Brain microvascular endothelial cell (primary cell): ENCODE measurements at regions not wholly inside any gene's neighbourhood (a gene's known extent, or its start where the extent isn't known, plus 50 kb on each side); places are given as distances from the start of the nearest gene placed in this dataset.

ENCODE experiments used
- DNase-seq: peaks from one replicate; pipeline ENCODE4 v3.0.0-alpha.2; 2020
- H3K27ac ChIP-seq: fragments of 250-450 bp; sonication (Bioruptor Pico); 2 replicates; pipeline ENCODE4 v1.5.1; 2020; ENCODE audit warnings: mild to moderate bottlenecking, moderate library complexity
- H3K27me3 ChIP-seq: fragments of 250-450 bp; sonication (Bioruptor Pico); replicated peaks from 2 replicates; pipeline ENCODE4 v1.5.1; 2020; ENCODE audit warnings: mild to moderate bottlenecking
- H3K36me3 ChIP-seq: fragments of 250-450 bp; sonication (Bioruptor Pico); replicated peaks from 2 replicates; pipeline ENCODE4 v1.5.1; 2020; ENCODE audit warnings: mild to moderate bottlenecking
- H3K4me3 ChIP-seq: 2 replicates; pipeline ENCODE4 v1.5.1; 2011; ENCODE audit warnings: low read depth, mild to moderate bottlenecking, control low read depth, low read length, moderate library complexity
- in situ Hi-C: cut with HindIII; loops from 2 replicates; pipeline ENCODE4 v1.10.0; 2017; ENCODE audit warnings: low sequenced_read_pairs, low pct_ligation_motif_present
- TF ChIP-seq, protein P1 (sequence below): IDR thresholded peaks from 2 replicates; pipeline ENCODE4 v1.5.1; 2011; ENCODE audit warnings: low read depth, mild to moderate bottlenecking, moderate library complexity, low read length, control low read depth, inconsistent platforms; ENCODE audit errors: missing control alignments

DNA sequence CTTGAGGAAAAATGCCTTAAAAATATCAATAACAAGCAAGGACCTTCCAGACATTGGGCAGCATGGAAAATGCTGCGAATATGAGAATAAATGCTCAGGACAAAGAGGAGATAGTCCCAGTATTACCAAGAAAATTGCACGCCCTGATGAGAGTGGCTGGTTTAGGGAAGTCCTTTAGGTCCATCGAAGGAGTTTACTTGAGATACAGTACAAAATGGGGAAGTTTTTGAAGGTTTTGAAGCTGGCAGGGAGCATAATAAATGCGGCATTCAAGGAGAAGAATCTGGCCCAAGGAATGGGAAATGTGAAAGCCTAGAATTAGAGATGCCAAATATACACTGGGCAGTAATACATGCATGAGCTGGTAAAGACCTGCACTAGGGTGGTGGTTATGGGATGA, 90.2 kb upstream of the SPATS2L start:
- in situ Hi-C loops, result no loop called here
- H3K27ac ChIP-seq, result no peak overlapping the region
- TF ChIP-seq, protein P1, sequence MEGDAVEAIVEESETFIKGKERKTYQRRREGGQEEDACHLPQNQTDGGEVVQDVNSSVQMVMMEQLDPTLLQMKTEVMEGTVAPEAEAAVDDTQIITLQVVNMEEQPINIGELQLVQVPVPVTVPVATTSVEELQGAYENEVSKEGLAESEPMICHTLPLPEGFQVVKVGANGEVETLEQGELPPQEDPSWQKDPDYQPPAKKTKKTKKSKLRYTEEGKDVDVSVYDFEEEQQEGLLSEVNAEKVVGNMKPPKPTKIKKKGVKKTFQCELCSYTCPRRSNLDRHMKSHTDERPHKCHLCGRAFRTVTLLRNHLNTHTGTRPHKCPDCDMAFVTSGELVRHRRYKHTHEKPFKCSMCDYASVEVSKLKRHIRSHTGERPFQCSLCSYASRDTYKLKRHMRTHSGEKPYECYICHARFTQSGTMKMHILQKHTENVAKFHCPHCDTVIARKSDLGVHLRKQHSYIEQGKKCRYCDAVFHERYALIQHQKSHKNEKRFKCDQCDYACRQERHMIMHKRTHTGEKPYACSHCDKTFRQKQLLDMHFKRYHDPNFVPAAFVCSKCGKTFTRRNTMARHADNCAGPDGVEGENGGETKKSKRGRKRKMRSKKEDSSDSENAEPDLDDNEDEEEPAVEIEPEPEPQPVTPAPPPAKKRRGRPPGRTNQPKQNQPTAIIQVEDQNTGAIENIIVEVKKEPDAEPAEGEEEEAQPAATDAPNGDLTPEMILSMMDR, result no peak
- no peak for DNase-seq
- no peak overlapping the region for H3K4me3 ChIP-seq
- H3K36me3 ChIP-seq, result no peaks in the 10 kb centered on the region
- no peaks in the 10 kb centered on the region for H3K27me3 ChIP-seq

DNA sequence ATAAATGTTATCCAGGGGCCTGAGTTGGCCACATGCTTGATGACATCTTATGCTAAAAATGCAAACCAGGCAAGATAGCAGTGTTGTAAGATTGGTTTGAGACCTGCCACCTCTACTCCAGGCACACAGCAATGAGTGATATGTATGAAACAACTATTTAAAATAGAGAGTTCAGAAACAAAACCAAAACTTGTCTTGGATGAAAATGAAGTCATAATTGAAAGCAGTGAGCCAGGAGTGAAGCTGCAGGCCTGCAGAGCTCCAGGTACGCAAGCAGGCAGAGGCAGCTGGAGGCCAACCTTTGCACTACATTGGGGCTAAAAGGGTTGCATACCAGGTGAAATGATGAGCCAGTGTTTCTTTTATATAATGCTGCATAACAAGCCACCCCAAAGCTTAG, 89.2 kb upstream of the SPATS2L start:
- no peaks in the 10 kb centered on the region for H3K27me3 ChIP-seq
- in situ Hi-C loops, result no loop called here
- no peak overlapping the region for H3K27ac ChIP-seq
- DNase-seq, result no peak
- no peaks in the 10 kb centered on the region for H3K36me3 ChIP-seq
- no peak overlapping the region for H3K4me3 ChIP-seq
- TF ChIP-seq, protein P1, result no peak

- TF ChIP-seq, protein P1, result no peak
- no peak for DNase-seq
- in situ Hi-C loops, result no loop called here
- H3K36me3 ChIP-seq, result no peaks in the 10 kb centered on the region
- H3K27me3 ChIP-seq, result no peaks in the 10 kb centered on the region
- H3K27ac ChIP-seq, result no peak overlapping the region
- no peak overlapping the region for H3K4me3 ChIP-seq
Observed at GRCh38 chr2:200218645-200219044, 87.8 kb upstream of the SPATS2L start.

DNA sequence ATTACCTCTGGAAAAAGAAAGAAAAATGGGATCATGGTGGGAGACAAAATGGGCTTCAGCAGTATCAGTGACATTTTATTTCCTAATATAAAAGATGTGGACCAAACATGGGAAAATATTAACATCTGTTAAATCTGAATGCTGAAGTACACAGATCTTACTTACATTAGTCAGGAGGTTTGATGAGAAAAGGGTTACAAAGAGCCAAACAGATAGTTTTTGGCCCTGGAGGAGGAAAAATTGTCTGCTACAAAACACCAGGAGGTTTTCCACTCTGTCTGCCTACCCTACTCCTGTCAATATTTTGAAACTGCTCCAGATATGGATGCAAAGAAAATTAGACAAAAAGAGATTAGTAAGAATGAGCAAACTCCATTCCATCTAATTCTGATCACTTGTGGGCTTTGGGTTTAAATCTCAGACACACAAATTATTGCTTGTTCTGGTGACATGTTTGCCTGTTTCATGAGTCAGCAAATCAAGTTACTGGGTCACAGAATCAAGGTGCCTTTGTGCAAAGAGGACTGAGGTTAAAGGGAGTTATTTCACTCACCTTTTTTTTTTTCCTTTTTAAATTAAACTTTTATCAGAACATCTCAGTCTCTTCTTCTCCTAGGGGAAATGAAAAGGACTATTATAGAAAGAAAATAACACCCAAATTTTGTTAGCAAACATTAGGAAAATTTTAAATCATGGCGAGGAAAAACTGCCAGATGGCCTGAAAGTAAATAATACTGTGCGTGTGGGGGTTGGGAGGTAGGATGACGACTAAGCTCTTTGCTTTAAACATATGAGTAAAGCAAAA, 87.0 kb upstream of the SPATS2L start:
- TF ChIP-seq, protein P1, result no peak
- in situ Hi-C loops, result no loop called here
- DNase-seq, result no peak
- no peaks in the 10 kb centered on the region for H3K27me3 ChIP-seq
- no peaks in the 10 kb centered on the region for H3K36me3 ChIP-seq
- no peak overlapping the region for H3K4me3 ChIP-seq
- no peak overlapping the region for H3K27ac ChIP-seq

- DNase-seq, result no peak
- H3K27me3 ChIP-seq, result no peaks in the 10 kb centered on the region
- H3K4me3 ChIP-seq, result no peak overlapping the region
- TF ChIP-seq, protein P1, result no peak
- H3K27ac ChIP-seq, result no peak overlapping the region
- no peaks in the 10 kb centered on the region for H3K36me3 ChIP-seq
- in situ Hi-C loops, result no loop called here
Observed at GRCh38 chr2:200220251-200220650, 86.2 kb upstream of the SPATS2L start.
